Ovary (tissue), 3 donors: ENCODE measurements at regions not wholly inside any gene's neighbourhood (a gene's known extent, or its start where the extent isn't known, plus 50 kb on each side); places are given as distances from the start of the nearest gene placed in this dataset.

Experiments
- CTCF ChIP-seq, 3 donors: fragments of 450-650 bp in 2 of 3; fragments of 200-600 bp in 1 of 3; IDR thresholded peaks; one replicate each; pipeline versions ENCODE4 v1.5.1 to v1.8.0; 2016 to 2022; ENCODE audit warnings: antibody characterized with exemption in 3 of 3, mild to moderate bottlenecking in 1 of 3
- EP300 ChIP-seq: sonication (generic); formaldehyde crosslinking; IDR thresholded peaks from one replicate; pipeline ENCODE4 v1.6.1; 2017; ENCODE audit warnings: antibody characterized with exemption
- POLR2A ChIP-seq: fragments of 450-650 bp; IDR thresholded peaks from one replicate; pipeline ENCODE4 v1.6.1; 2017; ENCODE audit warnings: antibody characterized with exemption, mild to moderate bottlenecking, moderate library complexity
- donor health status: DM: no; HTN: no; CAD: no.

DNA sequence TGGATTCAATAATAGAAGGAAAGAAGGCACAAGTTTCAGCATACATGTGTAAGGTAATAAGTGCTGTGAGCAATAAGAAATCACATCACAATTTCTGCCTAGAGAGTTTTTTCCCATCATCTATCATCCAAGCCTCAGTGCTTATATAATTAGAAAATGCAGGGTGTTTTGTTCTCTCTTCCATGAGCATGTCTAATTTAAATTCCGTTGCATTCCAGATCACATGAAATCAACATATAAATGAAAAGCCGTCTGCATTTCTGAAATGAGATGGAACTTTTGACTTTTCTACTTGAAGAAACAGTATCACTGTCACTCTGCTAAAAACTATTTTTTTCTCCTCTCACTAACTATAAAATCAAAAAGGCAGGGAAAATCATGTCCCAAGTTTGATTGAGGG, 74.5 kb upstream of the CD2AP start:
- TF ChIP-seq POLR2A (no peak), CTCF (IDR thresholded peaks at IDR 0.05) (no peak), EP300 (no peak)
